Gastrocnemius medialis (tissue), 4 donors: ENCODE measurements at regions not wholly inside any gene's neighbourhood (a gene's known extent, or its start where the extent isn't known, plus 50 kb on each side); places are given as distances from the start of the nearest gene placed in this dataset.

Experiments
- CTCF ChIP-seq, 5 experiments: fragments of 450-650 bp in 3 of 5; fragments of 200-600 bp in 2 of 5; sonication (generic) in 2 of 5; IDR thresholded peaks in 4 of 5; conservative IDR thresholded peaks in 1 of 5; 1 replicate in 4 of 5; 2 replicates in 1 of 5; pipeline ENCODE4 v1.5.1; 2016 to 2019; ENCODE audit warnings: antibody characterized with exemption in 5 of 5, mild to moderate bottlenecking in 3 of 5, moderate library complexity in 3 of 5
- POLR2A ChIP-seq, 2 donors: fragments of 450-650 bp; IDR thresholded peaks; one replicate each; pipeline ENCODE4 v1.6.1; 2017; ENCODE audit warnings: antibody characterized with exemption in 2 of 2, mild to moderate bottlenecking in 2 of 2, moderate library complexity in 2 of 2

- no peak for TF ChIP-seq CTCF (IDR thresholded peaks at IDR 0.05 in 4 of 5, conservative IDR thresholded peaks at IDR 0.05 in 1 of 5)
- no peak for TF ChIP-seq POLR2A (IDR thresholded peaks at IDR 0.05)
Measured at GRCh38 chr2:38191516-38191915, 115.6 kb upstream of the CYP1B1 start.
